Natural killer cell treated with Interleukin-12 subunit alpha and Interleukin-12 subunit beta and Interleukin-15 and Interleukin-18, amount 100 ng/mL, for 72 hours (primary cell): ENCODE measurements at regions not wholly inside any gene's neighbourhood (a gene's known extent, or its start where the extent isn't known, plus 50 kb on each side); places are given as distances from the start of the nearest gene placed in this dataset.

Experiments used
- ATAC-seq, 2 donors: fragments of 150-1000 bp; cut with Tn5 transposase in 1 of 2; sonication (Bioruptor Pico), chemical (Tn5 transposase) in 1 of 2; 2 replicates each; pipeline ENCODE4 v1.10.0; 2021
- DNase-seq: peaks from one replicate; pipeline ENCODE4 v3.0.0; 2022; ENCODE audit warnings: low spot score
- H3K27ac Mint-ChIP-seq, 2 donors: 1 replicate in 1 of 2; 2 replicates in 1 of 2; pipeline ENCODE4 v1.8.0; 2022; ENCODE audit warnings: mixed read lengths in 2 of 2, mild to moderate bottlenecking in 1 of 2, moderate library complexity in 1 of 2
- H3K27me3 Mint-ChIP-seq, 2 donors: 1 replicate in 1 of 2; 2 replicates in 1 of 2; pipeline ENCODE4 v1.8.0; 2022; ENCODE audit warnings: mixed read lengths in 2 of 2
- H3K36me3 Mint-ChIP-seq: one replicate; pipeline ENCODE4 v1.8.0; 2022; ENCODE audit warnings: mixed read lengths
- H3K4me1 Mint-ChIP-seq, 2 donors: 1 replicate in 1 of 2; 2 replicates in 1 of 2; pipeline ENCODE4 v1.8.0; 2022; ENCODE audit warnings: low read depth in 2 of 2, mixed read lengths in 2 of 2, mild to moderate bottlenecking in 1 of 2
- H3K4me3 Mint-ChIP-seq: one replicate; pipeline ENCODE4 v1.8.0; 2022; ENCODE audit warnings: mixed read lengths
- H3K9me3 Mint-ChIP-seq: 2 replicates; pipeline ENCODE4 v1.8.0; 2022; ENCODE audit warnings: mixed read lengths

GRCh38 chr6:134835993-134836392 is 113.9 kb downstream of the ALDH8A1 start:
- Mint-ChIP-seq H3K4me1 (no peaks in the 10 kb centered on the region), H3K4me3 (no peak overlapping the region), H3K27ac (no peak overlapping the region), H3K27me3 (peaks cover 11 to 16% of the 10 kb centered on the region in 2 donors), H3K36me3 (no peaks in the 10 kb centered on the region), H3K9me3 (no peaks in the 10 kb centered on the region)
- DNase-seq: no peak
- no peak for ATAC-seq

GRCh38 chr6:134830940-134831339 is 119.0 kb downstream of the ALDH8A1 start:
- peaks cover 0 to 5% of the 10 kb centered on the region in 2 donors for H3K27me3 Mint-ChIP-seq
- DNase-seq (no peak), ATAC-seq (no peak)
- H3K36me3 Mint-ChIP-seq: no peaks in the 10 kb centered on the region
- no peak overlapping the region for H3K4me3 Mint-ChIP-seq
- no peaks in the 10 kb centered on the region for H3K9me3 Mint-ChIP-seq
- no peaks in the 10 kb centered on the region for H3K4me1 Mint-ChIP-seq
- no peak overlapping the region for H3K27ac Mint-ChIP-seq

- no peak for DNase-seq
- Mint-ChIP-seq H3K27me3 (peaks cover 0 to 5% of the 10 kb centered on the region in 2 donors), H3K9me3 (no peaks in the 10 kb centered on the region), H3K36me3 (no peaks in the 10 kb centered on the region), H3K4me1 (no peaks in the 10 kb centered on the region), H3K4me3 (no peak overlapping the region), H3K27ac (no peak overlapping the region)
- ATAC-seq: peak in 1 of 2 donors; percentile 24
Observed at GRCh38 chr6:134830194-134830593, 119.7 kb downstream of the ALDH8A1 start.

- no peaks in the 10 kb centered on the region for H3K9me3 Mint-ChIP-seq
- ATAC-seq: no peak
- H3K27ac Mint-ChIP-seq: no peak overlapping the region
- DNase-seq: no peak
- no peaks in the 10 kb centered on the region for H3K36me3 Mint-ChIP-seq
- peaks cover 3 to 7% of the 10 kb centered on the region in 2 donors for H3K27me3 Mint-ChIP-seq
- H3K4me3 Mint-ChIP-seq: no peak overlapping the region
- H3K4me1 Mint-ChIP-seq: no peaks in the 10 kb centered on the region
Observed at GRCh38 chr6:134828641-134829040, 121.3 kb downstream of the ALDH8A1 start.

GRCh38 chr6:134826889-134827737 is 122.8 kb downstream of the ALDH8A1 start:
- Mint-ChIP-seq H3K36me3 (no peaks in the 10 kb centered on the region), H3K27ac (no peak overlapping the region), H3K9me3 (no peaks in the 10 kb centered on the region), H3K4me1 (no peaks in the 10 kb centered on the region), H3K27me3 (peaks cover 7 to 9% of the 10 kb centered on the region in 2 donors), H3K4me3 (no peak overlapping the region)
- no peak for DNase-seq
- no peak for ATAC-seq

GRCh38 chr6:134823710-134824034 is 126.2 kb downstream of the ALDH8A1 start:
- no peaks in the 10 kb centered on the region for H3K4me1 Mint-ChIP-seq
- no peak for DNase-seq
- H3K36me3 Mint-ChIP-seq: no peaks in the 10 kb centered on the region
- no peak overlapping the region for H3K27ac Mint-ChIP-seq
- H3K27me3 Mint-ChIP-seq: peaks cover 7 to 9% of the 10 kb centered on the region in 2 donors
- no peaks in the 10 kb centered on the region for H3K9me3 Mint-ChIP-seq
- H3K4me3 Mint-ChIP-seq: no peak overlapping the region
- no peak for ATAC-seq

GRCh38 chr6:134822920-134823709 is 126.8 kb downstream of the ALDH8A1 start:
- H3K4me3 Mint-ChIP-seq: no peak overlapping the region
- no peaks in the 10 kb centered on the region for H3K9me3 Mint-ChIP-seq
- ATAC-seq (peak; percentile 59 to 74), DNase-seq (no peak)
- peaks cover 7 to 9% of the 10 kb centered on the region in 2 donors for H3K27me3 Mint-ChIP-seq
- no peak overlapping the region for H3K27ac Mint-ChIP-seq
- H3K4me1 Mint-ChIP-seq: no peaks in the 10 kb centered on the region
- H3K36me3 Mint-ChIP-seq: no peaks in the 10 kb centered on the region

- H3K4me1 Mint-ChIP-seq: no peaks in the 10 kb centered on the region
- H3K9me3 Mint-ChIP-seq: no peaks in the 10 kb centered on the region
- H3K4me3 Mint-ChIP-seq: no peak overlapping the region
- H3K27ac Mint-ChIP-seq: no peak overlapping the region
- DNase-seq (no peak), ATAC-seq (no peak)
- H3K36me3 Mint-ChIP-seq: no peaks in the 10 kb centered on the region
- peaks cover 7 to 9% of the 10 kb centered on the region in 2 donors for H3K27me3 Mint-ChIP-seq
Observed at GRCh38 chr6:134821928-134822864, 127.7 kb downstream of the ALDH8A1 start.

- ATAC-seq: no peak
- Mint-ChIP-seq H3K4me3 (no peak overlapping the region), H3K27me3 (peaks cover 6 to 9% of the 10 kb centered on the region in 2 donors), H3K9me3 (no peaks in the 10 kb centered on the region), H3K36me3 (no peaks in the 10 kb centered on the region), H3K27ac (no peak overlapping the region), H3K4me1 (no peaks in the 10 kb centered on the region)
- no peak for DNase-seq
Observed at GRCh38 chr6:134821397-134821796, 128.5 kb downstream of the ALDH8A1 start.

- H3K36me3 Mint-ChIP-seq: no peaks in the 10 kb centered on the region
- ATAC-seq (peak in 1 of 2 donors; percentile 21), DNase-seq (no peak)
- no peak overlapping the region for H3K27ac Mint-ChIP-seq
- peaks cover 5 to 9% of the 10 kb centered on the region in 2 donors for H3K27me3 Mint-ChIP-seq
- no peaks in the 10 kb centered on the region for H3K9me3 Mint-ChIP-seq
- no peak overlapping the region for H3K4me3 Mint-ChIP-seq
- H3K4me1 Mint-ChIP-seq: no peaks in the 10 kb centered on the region
Observed at GRCh38 chr6:134819863-134820800, 129.8 kb downstream of the ALDH8A1 start.

- H3K36me3 Mint-ChIP-seq: no peaks in the 10 kb centered on the region
- ATAC-seq (no peak), DNase-seq (no peak)
- H3K27me3 Mint-ChIP-seq: peaks cover 5 to 9% of the 10 kb centered on the region in 2 donors
- H3K4me3 Mint-ChIP-seq: no peak overlapping the region
- H3K9me3 Mint-ChIP-seq: no peaks in the 10 kb centered on the region
- no peak overlapping the region for H3K27ac Mint-ChIP-seq
- no peaks in the 10 kb centered on the region for H3K4me1 Mint-ChIP-seq
Observed at GRCh38 chr6:134819236-134819635, 130.7 kb downstream of the ALDH8A1 start.

- ATAC-seq: no peak
- Mint-ChIP-seq H3K4me1 (no peaks in the 10 kb centered on the region), H3K9me3 (no peaks in the 10 kb centered on the region), H3K36me3 (no peaks in the 10 kb centered on the region), H3K27ac (no peak overlapping the region), H3K27me3 (no peaks in the 10 kb centered on the region), H3K4me3 (no peak overlapping the region)
- DNase-seq: no peak
Observed at GRCh38 chr6:134817448-134817847, 132.5 kb downstream of the ALDH8A1 start.

- Mint-ChIP-seq H3K36me3 (no peaks in the 10 kb centered on the region), H3K27ac (no peak overlapping the region), H3K4me3 (no peak overlapping the region), H3K27me3 (no peaks in the 10 kb centered on the region), H3K9me3 (no peaks in the 10 kb centered on the region), H3K4me1 (no peaks in the 10 kb centered on the region)
- ATAC-seq (no peak), DNase-seq (no peak)
Observed at GRCh38 chr6:134816780-134817179, 133.1 kb downstream of the ALDH8A1 start.
